GM23248 (cell line): ENCODE measurements at regions not wholly inside any gene's neighbourhood (a gene's known extent, or its start where the extent isn't known, plus 50 kb on each side); places are given as distances from the start of the nearest gene placed in this dataset.

Source experiments
- EZH2 ChIP-seq: fragments of 200-600 bp; sonication (generic); IDR thresholded peaks from 2 replicates; pipeline ENCODE4 v1.6.1; 2018; ENCODE audit warnings: antibody characterized with exemption, mild to moderate bottlenecking; ENCODE audit not compliant: insufficient read depth, poor library complexity, severe bottlenecking
- EZH2phosphoT487 ChIP-seq: fragments of 200-600 bp; sonication (generic); IDR thresholded peaks from 2 replicates; pipeline ENCODE4 v1.6.1; 2018; ENCODE audit warnings: antibody characterized with exemption, moderate library complexity, mild to moderate bottlenecking, low read depth; ENCODE audit not compliant: insufficient read depth

DNA sequence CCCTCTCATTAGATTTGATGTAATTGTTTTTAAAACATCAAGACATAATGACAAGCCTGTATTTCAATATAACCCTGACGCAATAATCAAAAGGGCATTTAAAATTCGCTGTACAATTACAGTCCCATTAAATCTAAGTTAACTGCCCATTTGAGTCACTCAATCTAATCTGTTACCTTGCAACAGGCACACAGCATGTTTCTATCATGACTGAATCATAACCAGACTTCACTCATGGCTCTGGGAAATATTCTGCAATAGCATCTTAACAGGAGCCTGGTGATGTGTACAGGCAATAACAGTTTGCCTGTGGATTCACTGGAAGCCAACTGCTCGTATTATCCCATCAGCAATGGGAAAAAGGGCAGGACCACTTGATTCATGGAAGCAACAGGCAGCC, 142.3 kb upstream of the NCKAP5 start:
- TF ChIP-seq EZH2: no peak
- TF ChIP-seq EZH2phosphoT487: no peak
